ENCODE measurements at regions not wholly inside any gene's neighbourhood (a gene's known extent, or its start where the extent isn't known, plus 50 kb on each side); places are given as distances from the start of the nearest gene placed in this dataset.

DNA sequence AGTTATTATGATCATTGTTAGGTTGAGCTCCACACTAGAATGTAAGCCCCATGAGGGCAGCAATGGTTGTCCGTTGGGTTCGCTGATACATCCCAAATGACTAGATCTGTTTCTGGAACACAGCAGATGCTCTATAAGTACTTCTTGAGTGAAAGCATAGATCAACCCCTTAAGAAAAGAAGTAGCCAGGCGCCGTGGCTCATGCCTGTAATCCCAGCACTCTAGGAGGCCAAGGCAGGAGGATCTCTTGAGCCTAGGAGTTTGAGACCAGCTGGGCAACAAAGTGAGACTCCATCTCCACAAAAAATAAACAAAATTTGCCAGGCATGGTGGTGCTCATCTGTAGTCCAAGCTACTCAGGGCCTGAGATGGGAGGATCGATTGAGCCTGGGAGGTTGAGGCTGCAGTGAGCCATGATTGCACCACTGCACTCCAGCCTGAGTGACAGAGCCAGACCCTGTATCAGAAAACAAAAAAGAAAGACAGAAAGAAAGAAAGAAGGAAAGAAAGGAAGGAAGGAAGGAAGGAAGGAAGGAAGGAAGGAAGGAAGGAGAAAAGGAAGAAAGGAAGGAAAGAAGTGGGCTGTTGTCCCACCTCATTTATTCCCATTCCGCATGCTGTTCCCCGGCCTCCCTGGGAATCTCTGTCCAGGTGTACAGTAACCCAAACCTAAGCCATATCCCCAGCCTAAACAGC lies 54.4 kb upstream of the RPL38 start:
- TF ChIP-seq, protein P1, sequence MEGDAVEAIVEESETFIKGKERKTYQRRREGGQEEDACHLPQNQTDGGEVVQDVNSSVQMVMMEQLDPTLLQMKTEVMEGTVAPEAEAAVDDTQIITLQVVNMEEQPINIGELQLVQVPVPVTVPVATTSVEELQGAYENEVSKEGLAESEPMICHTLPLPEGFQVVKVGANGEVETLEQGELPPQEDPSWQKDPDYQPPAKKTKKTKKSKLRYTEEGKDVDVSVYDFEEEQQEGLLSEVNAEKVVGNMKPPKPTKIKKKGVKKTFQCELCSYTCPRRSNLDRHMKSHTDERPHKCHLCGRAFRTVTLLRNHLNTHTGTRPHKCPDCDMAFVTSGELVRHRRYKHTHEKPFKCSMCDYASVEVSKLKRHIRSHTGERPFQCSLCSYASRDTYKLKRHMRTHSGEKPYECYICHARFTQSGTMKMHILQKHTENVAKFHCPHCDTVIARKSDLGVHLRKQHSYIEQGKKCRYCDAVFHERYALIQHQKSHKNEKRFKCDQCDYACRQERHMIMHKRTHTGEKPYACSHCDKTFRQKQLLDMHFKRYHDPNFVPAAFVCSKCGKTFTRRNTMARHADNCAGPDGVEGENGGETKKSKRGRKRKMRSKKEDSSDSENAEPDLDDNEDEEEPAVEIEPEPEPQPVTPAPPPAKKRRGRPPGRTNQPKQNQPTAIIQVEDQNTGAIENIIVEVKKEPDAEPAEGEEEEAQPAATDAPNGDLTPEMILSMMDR (IDR thresholded peaks at IDR 0.05), result no peak
- Mint-ChIP-seq H3K4me3 (no peak overlapping the region), H3K27ac (no peak overlapping the region), H3K27me3 (ENCODE audit: low read depth in 2 of 2) (peaks cover 7 to 12% of the 10 kb centered on the region in 2 donors), H3K36me3 (no peaks in the 10 kb centered on the region), H3K9me3 (no peaks in the 10 kb centered on the region), H3K4me1 (no peaks in the 10 kb centered on the region)
- 93% methylated on average over 7 of the region's 7 CpGs for WGBS (ENCODE audit: insufficient coverage)
- no peaks in the 10 kb centered on the region for H3K36me3 ChIP-seq (ENCODE audit: control insufficient read depth, insufficient read depth, low read length)
- no peak overlapping the region for H3K4me3 ChIP-seq (ENCODE audit: low read length)
- no peak overlapping the region for H3K27ac ChIP-seq (ENCODE audit: low read length)
- intact Hi-C loops (cut with micrococcal nuclease), result no loop called here
- H3K4me1 ChIP-seq (ENCODE audit: control insufficient read depth, insufficient read depth, low read length), result no peaks in the 10 kb centered on the region
- no peak for ATAC-seq
- H3K27me3 ChIP-seq (ENCODE audit: control insufficient read depth, insufficient read depth, low read length), result no peaks in the 10 kb centered on the region
- H3K9me3 ChIP-seq (ENCODE audit: control insufficient read depth, insufficient read depth, low read length), result no peaks in the 10 kb centered on the region
- no peak for DNase-seq

DNA sequence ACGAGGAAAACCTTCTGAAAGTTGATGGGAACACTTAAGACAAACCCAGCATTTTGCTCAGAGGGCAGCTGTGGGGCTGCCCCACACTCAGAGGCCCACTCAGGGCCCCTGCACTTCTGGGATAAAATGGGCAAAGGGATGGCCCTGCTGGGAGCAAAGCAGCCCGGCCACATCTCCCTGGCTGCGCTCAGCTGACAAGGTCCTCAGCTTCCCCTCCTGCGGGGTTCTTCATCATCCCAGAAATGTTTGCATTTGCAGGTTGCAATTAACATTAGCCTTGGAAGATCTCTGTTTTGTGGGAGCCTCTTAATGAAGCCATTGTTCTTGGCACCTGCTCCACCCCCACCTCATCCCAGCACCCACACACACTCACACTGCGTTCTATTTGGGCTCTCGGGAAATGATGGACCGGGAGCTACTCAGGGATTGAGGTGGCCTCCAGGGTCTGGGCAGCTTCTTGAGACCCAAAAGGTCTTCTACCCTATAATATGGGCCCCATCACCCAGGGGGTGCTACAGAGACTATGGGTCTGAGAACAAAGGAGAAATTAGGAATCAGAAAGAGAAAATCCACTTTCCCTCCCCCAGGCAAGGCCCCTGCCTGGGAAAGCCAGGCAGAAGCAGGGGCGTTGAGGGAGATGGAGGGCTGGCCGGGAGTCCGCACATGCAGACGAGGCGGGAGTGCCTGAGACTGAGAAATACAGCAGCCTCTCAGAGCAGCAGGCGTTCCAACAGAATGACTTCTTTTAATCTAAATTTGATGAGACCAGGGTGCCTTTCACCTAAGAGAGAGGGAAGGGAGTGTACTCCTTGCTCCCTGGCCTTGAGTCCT lies 53.7 kb upstream of the RPL38 start:
- ATAC-seq, result no peak
- Histone ChIP-seq H3K27ac (ENCODE audit: low read length) (no peak overlapping the region), H3K4me3 (ENCODE audit: low read length) (no peak overlapping the region), H3K9me3 (ENCODE audit: control insufficient read depth, insufficient read depth, low read length) (no peaks in the 10 kb centered on the region), H3K27me3 (ENCODE audit: control insufficient read depth, insufficient read depth, low read length) (no peaks in the 10 kb centered on the region), H3K36me3 (ENCODE audit: control insufficient read depth, insufficient read depth, low read length) (no peaks in the 10 kb centered on the region), H3K4me1 (ENCODE audit: control insufficient read depth, insufficient read depth, low read length) (no peaks in the 10 kb centered on the region)
- H3K9me3 Mint-ChIP-seq, result no peaks in the 10 kb centered on the region
- 79% methylated on average over 13 of the region's 13 CpGs for WGBS (ENCODE audit: insufficient coverage)
- H3K27ac Mint-ChIP-seq, result no peak overlapping the region
- H3K27me3 Mint-ChIP-seq (ENCODE audit: low read depth in 2 of 2), result peaks cover 7 to 12% of the 10 kb centered on the region in 2 donors
- no peaks in the 10 kb centered on the region for H3K4me1 Mint-ChIP-seq
- H3K36me3 Mint-ChIP-seq, result no peaks in the 10 kb centered on the region
- intact Hi-C loops (cut with micrococcal nuclease), result no loop called here
- DNase-seq, result no peak
- no peak overlapping the region for H3K4me3 Mint-ChIP-seq
- TF ChIP-seq, protein P1 (IDR thresholded peaks at IDR 0.05), result no peak

DNA sequence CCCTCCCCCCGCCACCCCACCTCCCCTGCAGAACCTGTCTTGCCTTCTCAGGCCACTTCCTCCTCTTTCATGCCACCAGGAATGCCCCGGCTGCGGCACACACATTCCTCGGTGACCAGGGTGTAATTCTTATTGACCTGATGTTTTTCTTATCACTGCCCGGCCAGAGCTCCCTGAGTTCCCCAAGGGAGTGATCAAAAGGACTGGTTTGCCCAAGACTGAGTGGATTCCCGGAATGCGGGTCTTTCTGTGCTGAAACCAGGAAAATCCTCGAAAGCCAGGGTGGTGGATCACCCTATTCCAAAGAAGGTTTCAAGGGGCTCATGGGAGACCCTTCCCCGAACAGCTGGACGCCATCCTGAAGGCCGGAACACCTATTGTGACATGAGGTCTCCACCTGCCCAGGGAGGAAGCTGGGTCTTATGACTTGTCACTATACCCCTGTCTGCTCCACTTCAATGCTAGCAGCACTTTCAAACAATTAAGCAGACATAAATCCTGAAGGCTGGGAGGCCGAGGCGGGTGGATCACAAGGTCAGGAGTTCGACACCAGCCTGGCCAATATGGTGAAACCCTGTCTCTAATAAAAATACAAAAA lies 53.0 kb upstream of the RPL38 start:
- Histone ChIP-seq H3K9me3 (ENCODE audit: control insufficient read depth, insufficient read depth, low read length) (no peaks in the 10 kb centered on the region), H3K36me3 (ENCODE audit: control insufficient read depth, insufficient read depth, low read length) (no peaks in the 10 kb centered on the region), H3K27ac (ENCODE audit: low read length) (no peak overlapping the region), H3K27me3 (ENCODE audit: control insufficient read depth, insufficient read depth, low read length) (no peaks in the 10 kb centered on the region), H3K4me3 (ENCODE audit: low read length) (no peak overlapping the region), H3K4me1 (ENCODE audit: control insufficient read depth, insufficient read depth, low read length) (no peaks in the 10 kb centered on the region)
- Mint-ChIP-seq H3K36me3 (no peaks in the 10 kb centered on the region), H3K9me3 (no peaks in the 10 kb centered on the region), H3K27ac (no peak overlapping the region), H3K4me3 (no peak overlapping the region), H3K27me3 (ENCODE audit: low read depth in 2 of 2) (peaks cover 7 to 12% of the 10 kb centered on the region in 2 donors), H3K4me1 (no peaks in the 10 kb centered on the region)
- TF ChIP-seq, protein P1 (IDR thresholded peaks at IDR 0.05), result no peak
- 56% methylated on average over 14 of the region's 14 CpGs for WGBS (ENCODE audit: insufficient coverage)
- ATAC-seq (no peak), DNase-seq (no peak)
- intact Hi-C loops (cut with micrococcal nuclease), result no loop called here
